IMR-90 (cell line): ENCODE measurements at regions not wholly inside any gene's neighbourhood (a gene's known extent, or its start where the extent isn't known, plus 50 kb on each side); places are given as distances from the start of the nearest gene placed in this dataset.

Experiments used
- ATAC-seq: fragments of 200-7000 bp; cut with Tn5 transposase; 2 replicates; pipeline ENCODE4 v1.9.1; 2020; ENCODE audit warnings: low read depth, mild to moderate bottlenecking, moderate library complexity
- BruUV-seq: library from RNA; stranded (reverse); fragments of 400-500 nt; replicated peaks from 2 replicates; lab custom pipeline; 2021; lab: Mats Ljungman, UMichigan
- CTCF ChIA-PET: fragments of 300-600 bp; formaldehyde crosslinking; extraction: SDS; loops from one replicate; lab custom pipeline; 2021; ENCODE audit warnings: antibody characterized with exemption; lab: Yijun Ruan, JAX
- POLR2A ChIA-PET: fragments of 300-600 bp; sonication (Branson Sonifier 250); formaldehyde crosslinking; loops from one replicate; lab custom pipeline; 2022; ENCODE audit warnings: antibody characterized with exemption; ENCODE audit not compliant: unreplicated experiment; lab: Charles Lee
- DNase-seq: peaks from one replicate; pipeline ENCODE4 v3.0.0; 2013
- H2AFZ ChIP-seq: replicated peaks from 2 replicates; pipeline ENCODE3; 2013; ENCODE audit warnings: low read length, mild to moderate bottlenecking; ENCODE audit not compliant: poor library complexity
- H2AK5ac ChIP-seq: 2 replicates; pipeline ENCODE4 v1.6.1; 2013; ENCODE audit warnings: low read depth, low read length, inconsistent platforms
- H2AK9ac ChIP-seq: replicated peaks from 2 replicates; pipeline ENCODE3; 2013; ENCODE audit warnings: mild to moderate bottlenecking, low read depth, low read length, moderate library complexity; ENCODE audit not compliant: poor library complexity
- H2BK120ac ChIP-seq: 2 replicates; pipeline ENCODE4 v1.6.1; 2013; ENCODE audit warnings: low read depth, low read length, inconsistent platforms
- H2BK15ac ChIP-seq: 3 replicates; pipeline ENCODE4 v1.6.1; 2013; ENCODE audit warnings: low read depth, low read length, inconsistent platforms
- H2BK20ac ChIP-seq: 2 replicates; pipeline ENCODE4 v1.6.1; 2013; ENCODE audit warnings: low read depth, mild to moderate bottlenecking, inconsistent platforms, low read length, moderate library complexity
- H2BK5ac ChIP-seq: 2 replicates; pipeline ENCODE4 v1.6.1; 2013; ENCODE audit warnings: mild to moderate bottlenecking, low read depth, low read length, inconsistent platforms; ENCODE audit not compliant: poor library complexity, severe bottlenecking
- H3K14ac ChIP-seq: replicated peaks from 2 replicates; pipeline ENCODE4 v1.6.1; 2013; ENCODE audit warnings: low read depth, low read length, inconsistent platforms
- H3K18ac ChIP-seq: 2 replicates; pipeline ENCODE4 v1.6.1; 2013; ENCODE audit warnings: low read depth, low read length, control low read depth
- H3K23ac ChIP-seq: 2 replicates; pipeline ENCODE4 v1.6.1; 2013; ENCODE audit warnings: low read depth, low read length, inconsistent platforms
- H3K27ac ChIP-seq: 2 replicates; pipeline ENCODE4 v1.5.1; 2013; ENCODE audit warnings: mild to moderate bottlenecking, control low read depth, low read length; ENCODE audit not compliant: insufficient read depth
- H3K27me3 ChIP-seq: 2 replicates; pipeline ENCODE4 v1.6.1; 2013; ENCODE audit warnings: low read length; ENCODE audit not compliant: control insufficient read depth, insufficient read depth
- H3K36me3 ChIP-seq: 2 replicates; pipeline ENCODE4 v1.6.1; 2013; ENCODE audit warnings: low read length, mixed read lengths; ENCODE audit not compliant: control insufficient read depth, insufficient read depth
- H3K4ac ChIP-seq: 2 replicates; pipeline ENCODE4 v1.6.1; 2013; ENCODE audit warnings: low read depth, low read length, inconsistent platforms
- H3K4me1 ChIP-seq: 2 replicates; pipeline ENCODE4 v1.6.1; 2013; ENCODE audit warnings: low read length, mixed read lengths; ENCODE audit not compliant: control insufficient read depth, insufficient read depth
- H3K4me2 ChIP-seq: 2 replicates; pipeline ENCODE4 v1.6.1; 2013; ENCODE audit warnings: low read depth, mild to moderate bottlenecking, control low read depth, low read length, moderate library complexity
- H3K4me3 ChIP-seq: 2 replicates; pipeline ENCODE4 v1.5.1; 2013; ENCODE audit warnings: low read depth, mild to moderate bottlenecking, control low read depth, low read length, moderate library complexity; ENCODE audit not compliant: insufficient read depth
- H3K56ac ChIP-seq: 2 replicates; pipeline ENCODE4 v1.6.1; 2013; ENCODE audit warnings: low read length, inconsistent platforms; ENCODE audit not compliant: insufficient read depth; ENCODE audit errors: extremely low read depth
- H3K79me1 ChIP-seq, 2 experiments: 2 replicates each; pipeline ENCODE4 v1.6.1; 2013; ENCODE audit warnings: low read length in 2 of 2, inconsistent platforms in 1 of 2, low read depth in 1 of 2
- H3K9ac ChIP-seq: 2 replicates; pipeline ENCODE4 v1.6.1; 2013; ENCODE audit warnings: low read depth, low read length, control low read depth
- H3K9me1 ChIP-seq: 2 replicates; pipeline ENCODE4 v1.6.1; 2013; ENCODE audit warnings: low read length, inconsistent platforms; ENCODE audit not compliant: insufficient read depth
- H3K9me3 ChIP-seq: 2 replicates; pipeline ENCODE4 v1.6.1; 2013; ENCODE audit warnings: low read length; ENCODE audit not compliant: control insufficient read depth, insufficient read depth
- H4K20me1 ChIP-seq: 2 replicates; pipeline ENCODE4 v1.6.1; 2013; ENCODE audit warnings: low read length, inconsistent platforms; ENCODE audit not compliant: insufficient read depth
- H4K5ac ChIP-seq: 2 replicates; pipeline ENCODE4 v1.6.1; 2013; ENCODE audit warnings: mild to moderate bottlenecking, low read depth, low read length, control low read depth
- H4K8ac ChIP-seq, 2 experiments: 2 replicates each; pipeline ENCODE4 v1.6.1; 2013; ENCODE audit warnings: low read depth in 2 of 2, low read length in 2 of 2, control low read depth in 1 of 2, inconsistent platforms in 1 of 2
- H4K91ac ChIP-seq: 2 replicates; pipeline ENCODE4 v1.6.1; 2013; ENCODE audit warnings: low read depth, low read length, inconsistent platforms; ENCODE audit not compliant: insufficient read depth
- BHLHE40 ChIP-seq: fragments of 150-350 bp; IDR thresholded peaks from 2 replicates; pipeline ENCODE4 v1.6.1; 2016; ENCODE audit warnings: mild to moderate bottlenecking, low read depth, low read length
- CHD1 ChIP-seq: IDR thresholded peaks from 2 replicates; pipeline ENCODE4 v1.6.1; 2012; ENCODE audit warnings: low read depth, low read length, improper control_type of control experiment
- FOS ChIP-seq: fragments of 150-350 bp; IDR thresholded peaks from 2 replicates; pipeline ENCODE4 v1.6.1; 2016; ENCODE audit warnings: low read depth, low read length
- MAZ ChIP-seq: IDR thresholded peaks from 2 replicates; pipeline ENCODE4 v1.6.1; 2012; ENCODE audit warnings: low read depth, mild to moderate bottlenecking, low read length, improper control_type of control experiment, moderate library complexity, borderline replicate concordance
- MXI1 ChIP-seq: IDR thresholded peaks from 2 replicates; pipeline ENCODE4 v1.6.1; 2012; ENCODE audit warnings: low read depth, mild to moderate bottlenecking, low read length, moderate library complexity, borderline replicate concordance
- NFE2L2 ChIP-seq: fragments of 150-350 bp; IDR thresholded peaks from 2 replicates; pipeline ENCODE4 v1.6.1; 2016; ENCODE audit warnings: low read depth, mild to moderate bottlenecking, low read length
- RCOR1 ChIP-seq: IDR thresholded peaks from 2 replicates; pipeline ENCODE4 v1.6.1; 2012; ENCODE audit warnings: mild to moderate bottlenecking, low read length, improper control_type of control experiment; ENCODE audit not compliant: insufficient replicate concordance
- SMC3 ChIP-seq: fragments of 150-350 bp; IDR thresholded peaks from 2 replicates; pipeline ENCODE4 v1.6.1; 2016; ENCODE audit warnings: low read depth, mild to moderate bottlenecking, antibody characterized with exemption, low read length, moderate library complexity
- WGBS, 2 experiments: methylation state at CpG; one replicate each; pipeline versions ENCODE4 v1.1.5 to v1.1.7; 2013; ENCODE audit warnings: missing lambda C conversion rate in 2 of 2; ENCODE audit not compliant: insufficient read length in 1 of 2; ENCODE audit errors: extremely low coverage in 2 of 2; 5-methylcytosine and 5-hydroxymethylcytosine counted together
- dilution Hi-C: fragments of 300-500 bp; cut with HindIII; formaldehyde crosslinking; loops from one replicate; pipeline ENCODE4 v1.14.3; 2018; ENCODE audit warnings: low sequenced_read_pairs; ENCODE audit not compliant: unreplicated experiment
- in situ Hi-C: fragments of 300-500 bp; cut with MboI; formaldehyde crosslinking; loops from 3 replicates; pipeline ENCODE4 v1.14.3; 2019; ENCODE audit warnings: low sequenced_read_pairs, inconsistent platforms, mixed read lengths
- intact Hi-C: fragments of 100-400 bp; cut with micrococcal nuclease; formaldehyde crosslinking; loops from 2 replicates; pipeline ENCODE4 v1.10.0; 2022
- TF ChIP-seq, protein P1 (sequence below): fragments of 150-350 bp; IDR thresholded peaks from 2 replicates; pipeline ENCODE4 v1.6.1; 2016; ENCODE audit warnings: low read depth, mild to moderate bottlenecking, low read length, moderate library complexity, borderline replicate concordance

GRCh38 chr11:92536883-92537282 lies 312.3 kb downstream of the FAT3 start:
- Histone ChIP-seq H4K91ac (no peak overlapping the region), H2BK15ac (no peak overlapping the region), H3K27ac (no peak overlapping the region), H3K14ac (no peak overlapping the region), H3K9ac (no peak overlapping the region), H3K23ac (no peak overlapping the region), H4K5ac (no peak overlapping the region), H3K56ac (no peak overlapping the region), H3K27me3 (no peaks in the 10 kb centered on the region), H3K36me3 (no peaks in the 10 kb centered on the region), H3K4me3 (no peak overlapping the region), H3K79me1 (no peaks in the 10 kb centered on the region), H4K8ac (no peak overlapping the region), H2AFZ (no peak overlapping the region), H3K18ac (no peak overlapping the region), H2BK120ac (no peak overlapping the region), H2AK5ac (no peak overlapping the region), H3K9me3 (no peaks in the 10 kb centered on the region), H3K4me2 (no peak overlapping the region), H2BK20ac (no peak overlapping the region), H3K9me1 (no peaks in the 10 kb centered on the region), H3K4me1 (no peaks in the 10 kb centered on the region), H3K4ac (no peak overlapping the region), H2AK9ac (no peak overlapping the region), H2BK5ac (no peak overlapping the region), H4K20me1 (no peaks in the 10 kb centered on the region)
- 40% methylated on average over 3 of the region's 4 CpGs; no CpG with 5 or more reads in 1 of the 2 experiments for WGBS, 2 experiments
- in situ Hi-C loops = loop anchor here (25.0 kb wide), 1 partner anchor 325 kb away; the partner anchor contains the start of gene FAT3
- POLR2A ChIA-PET = no interaction called here
- CTCF ChIA-PET = no interaction called here
- DNase-seq (no peak), ATAC-seq (no peak)
- TF ChIP-seq FOS (no peak), MAZ (no peak), RCOR1 (no peak), BHLHE40 (no peak), MXI1 (no peak), CHD1 (no peak), SMC3 (no peak), NFE2L2 (no peak)
- TF ChIP-seq, protein P1, sequence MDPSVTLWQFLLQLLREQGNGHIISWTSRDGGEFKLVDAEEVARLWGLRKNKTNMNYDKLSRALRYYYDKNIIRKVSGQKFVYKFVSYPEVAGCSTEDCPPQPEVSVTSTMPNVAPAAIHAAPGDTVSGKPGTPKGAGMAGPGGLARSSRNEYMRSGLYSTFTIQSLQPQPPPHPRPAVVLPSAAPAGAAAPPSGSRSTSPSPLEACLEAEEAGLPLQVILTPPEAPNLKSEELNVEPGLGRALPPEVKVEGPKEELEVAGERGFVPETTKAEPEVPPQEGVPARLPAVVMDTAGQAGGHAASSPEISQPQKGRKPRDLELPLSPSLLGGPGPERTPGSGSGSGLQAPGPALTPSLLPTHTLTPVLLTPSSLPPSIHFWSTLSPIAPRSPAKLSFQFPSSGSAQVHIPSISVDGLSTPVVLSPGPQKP = no peak
- BruUV-seq = no TSS peak
- intact Hi-C loops = no loop called here
- dilution Hi-C loops = no loop called here
